Left lung (tissue), 4 donors: ENCODE measurements at regions not wholly inside any gene's neighbourhood (a gene's known extent, or its start where the extent isn't known, plus 50 kb on each side); places are given as distances from the start of the nearest gene placed in this dataset.

Experiments used
- ATAC-seq: fragments of 200-7000 bp; cut with Tn5 transposase; one replicate; pipeline ENCODE4 v1.9.1; 2020; ENCODE audit warnings: moderate library complexity
- DNase-seq, 4 donors: peaks; one replicate each; pipeline ENCODE4 v3.0.0-alpha.2; 2013 to 2020
- H3K27ac ChIP-seq, 2 donors: fragments of 200-600 bp; sonication (generic) in 1 of 2; one replicate each; pipeline versions ENCODE4 v1.5.0 to v1.8.0; 2020 to 2021
- H3K27me3 ChIP-seq, 2 donors: fragments of 200-600 bp; sonication (generic) in 1 of 2; one replicate each; pipeline versions ENCODE4 v1.5.0 to v1.8.0; 2020 to 2021
- H3K36me3 ChIP-seq, 2 donors: fragments of 200-600 bp; sonication (generic) in 1 of 2; one replicate each; pipeline versions ENCODE4 v1.5.0 to v1.8.0; 2020 to 2021
- H3K4me1 ChIP-seq, 2 donors: fragments of 200-600 bp; one replicate each; pipeline ENCODE4 v1.8.0; 2021
- H3K4me3 ChIP-seq, 2 donors: fragments of 200-600 bp; sonication (generic) in 1 of 2; one replicate each; pipeline versions ENCODE4 v1.5.0 to v1.8.0; 2020 to 2021; ENCODE audit warnings: mild to moderate bottlenecking in 1 of 2
- H3K9me3 ChIP-seq, 2 donors: fragments of 200-600 bp; sonication (generic) in 1 of 2; one replicate each; pipeline versions ENCODE4 v1.5.0 to v1.8.0; 2020 to 2021
- CTCF ChIP-seq, 2 donors: fragments of 200-600 bp; sonication (generic) in 1 of 2; IDR thresholded peaks; one replicate each; pipeline versions ENCODE4 v1.5.0 to v1.8.0; 2021; ENCODE audit warnings: antibody characterized with exemption in 2 of 2
- intact Hi-C, 2 donors: fragments of 100-400 bp; cut with DNase I; formaldehyde crosslinking; loops; one replicate each; pipeline versions ENCODE4 v1.11.2 to v1.14.2; 2022
- donor health status: DM: no; HTN: yes; CAD: no.
- donor health status: DM: no; HTN: no; CAD: no.

- H3K36me3 ChIP-seq, result no peaks in the 10 kb centered on the region
- intact Hi-C loops, result no loop called here
- TF ChIP-seq CTCF (IDR thresholded peaks at IDR 0.05), result no peak
- H3K4me3 ChIP-seq, result no peak overlapping the region
- no peak overlapping the region for H3K27ac ChIP-seq
- no peaks in the 10 kb centered on the region for H3K27me3 ChIP-seq
- H3K9me3 ChIP-seq, result no peaks in the 10 kb centered on the region
- no peak for ATAC-seq
- DNase-seq, result no peak
- no peaks in the 10 kb centered on the region for H3K4me1 ChIP-seq
Observed at GRCh38 chr11:97356144-97356543, 966.3 kb downstream of the JRKL start.

- no peak for ATAC-seq
- no peaks in the 10 kb centered on the region for H3K4me1 ChIP-seq
- no peak for DNase-seq
- H3K9me3 ChIP-seq, result peaks cover 0 to 3% of the 10 kb centered on the region in 2 donors
- no peak overlapping the region for H3K4me3 ChIP-seq
- no peaks in the 10 kb centered on the region for H3K36me3 ChIP-seq
- intact Hi-C loops, result no loop called here
- no peaks in the 10 kb centered on the region for H3K27me3 ChIP-seq
- no peak overlapping the region for H3K27ac ChIP-seq
- TF ChIP-seq CTCF (IDR thresholded peaks at IDR 0.05), result no peak
Observed at GRCh38 chr11:97359016-97359415, 969.2 kb downstream of the JRKL start.

- no peak overlapping the region for H3K27ac ChIP-seq
- peaks cover 0 to 9% of the 10 kb centered on the region in 2 donors for H3K9me3 ChIP-seq
- ATAC-seq (no peak), DNase-seq (no peak)
- TF ChIP-seq CTCF (IDR thresholded peaks at IDR 0.05), result no peak
- no peaks in the 10 kb centered on the region for H3K4me1 ChIP-seq
- intact Hi-C loops, result no loop called here
- no peaks in the 10 kb centered on the region for H3K27me3 ChIP-seq
- H3K36me3 ChIP-seq, result no peaks in the 10 kb centered on the region
- H3K4me3 ChIP-seq, result no peak overlapping the region
Observed at GRCh38 chr11:97361812-97362378, 972.1 kb downstream of the JRKL start.

GRCh38 chr11:97363331-97363730 lies 973.5 kb downstream of the JRKL start:
- Histone ChIP-seq H3K36me3 (no peaks in the 10 kb centered on the region), H3K9me3 (peaks cover 0 to 19% of the 10 kb centered on the region in 2 donors)
- intact Hi-C loops, result no loop called here

DNA sequence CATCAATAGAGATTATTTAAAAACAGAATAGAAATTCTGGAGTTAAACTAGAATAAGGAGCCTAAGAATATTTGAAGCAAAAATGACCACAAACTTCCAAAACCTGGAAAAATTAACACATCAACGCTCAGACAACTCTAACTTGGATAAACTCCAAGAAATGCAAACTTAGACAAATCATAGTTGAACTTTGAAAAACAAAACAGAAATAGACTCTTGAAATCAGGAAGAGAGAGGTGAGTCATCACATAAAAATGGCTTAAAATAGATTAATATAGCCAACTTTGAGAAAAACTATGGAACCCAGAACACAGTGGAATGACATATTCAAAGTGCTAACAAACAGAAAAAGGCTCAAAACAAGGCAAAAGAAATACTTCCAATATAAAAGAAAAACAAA lies 974.2 kb downstream of the JRKL start:
- H3K9me3 ChIP-seq, result peaks cover 0 to 21% of the 10 kb centered on the region in 2 donors
- H3K36me3 ChIP-seq, result no peaks in the 10 kb centered on the region
- H3K27me3 ChIP-seq, result no peaks in the 10 kb centered on the region
- no peak overlapping the region for H3K4me3 ChIP-seq
- no peak for TF ChIP-seq CTCF (IDR thresholded peaks at IDR 0.05)
- no peaks in the 10 kb centered on the region for H3K4me1 ChIP-seq
- intact Hi-C loops, result no loop called here
- DNase-seq, result no peak
- ATAC-seq, result no peak
- H3K27ac ChIP-seq, result no peak overlapping the region

More at GRCh38 chr11:97363331-97363730, 973.5 kb downstream of the JRKL start:
- Histone ChIP-seq H3K4me1 (no peaks in the 10 kb centered on the region), H3K27ac (no peak overlapping the region), H3K4me3 (no peak overlapping the region), H3K27me3 (no peaks in the 10 kb centered on the region)
- TF ChIP-seq CTCF (IDR thresholded peaks at IDR 0.05), result no peak
- ATAC-seq (no peak), DNase-seq (no peak)
